NCI-H345 treated with DMSO at 0.1 percent for 48 hours (cell line): ENCODE measurements at regions not wholly inside any gene's neighbourhood (a gene's known extent, or its start where the extent isn't known, plus 50 kb on each side); places are given as distances from the start of the nearest gene placed in this dataset.

ENCODE experiments used
- DNase-seq: peaks from one replicate; lab custom pipeline; 2025; ENCODE audit not compliant: unreplicated experiment; lab: John Stamatoyannopoulos, UW

- DNase-seq: no peak
Observed at GRCh38 chr2:237150186-237150585, 64.5 kb downstream of the COPS8 start.

- DNase-seq: peak; percentile 21
Observed at GRCh38 chr2:237150831-237151375, 65.2 kb downstream of the COPS8 start.

GRCh38 chr2:237152361-237152760, 66.7 kb downstream of the COPS8 start:
- no peak for DNase-seq

GRCh38 chr2:237153181-237153580, 67.5 kb downstream of the COPS8 start:
- DNase-seq: no peak

- no peak for DNase-seq
Observed at GRCh38 chr2:237154082-237154638, 68.5 kb downstream of the COPS8 start.

- DNase-seq: no peak
Observed at GRCh38 chr2:237154884-237155851, 69.5 kb downstream of the COPS8 start.

- DNase-seq: no peak
Observed at GRCh38 chr2:237156031-237156856, 70.6 kb downstream of the COPS8 start.

- no peak for DNase-seq
Observed at GRCh38 chr2:237156857-237157779, 71.4 kb downstream of the COPS8 start.

GRCh38 chr2:237157780-237158102, 72.1 kb downstream of the COPS8 start:
- no peak for DNase-seq

- DNase-seq: no peak
Observed at GRCh38 chr2:237158194-237158593, 72.5 kb downstream of the COPS8 start.

GRCh38 chr2:237159006-237159911, 73.6 kb downstream of the COPS8 start:
- DNase-seq: no peak

- no peak for DNase-seq
Observed at GRCh38 chr2:237160271-237160919, 74.7 kb downstream of the COPS8 start.

- DNase-seq: no peak
Observed at GRCh38 chr2:237161189-237161588, 75.5 kb downstream of the COPS8 start.

- no peak for DNase-seq
Observed at GRCh38 chr2:237162959-237163358, 77.3 kb downstream of the COPS8 start.

GRCh38 chr2:237164474-237165042, 78.9 kb downstream of the COPS8 start:
- no peak for DNase-seq

GRCh38 chr2:237165405-237166276, 80.0 kb downstream of the COPS8 start:
- DNase-seq: no peak

GRCh38 chr2:237167038-237167437, 81.3 kb downstream of the COPS8 start:
- no peak for DNase-seq

GRCh38 chr2:237167934-237168333, 82.2 kb downstream of the COPS8 start:
- DNase-seq: no peak
